Colon (tissue), 2 donors: ENCODE measurements at regions not wholly inside any gene's neighbourhood (a gene's known extent, or its start where the extent isn't known, plus 50 kb on each side); places are given as distances from the start of the nearest gene placed in this dataset.

Experiments used
- FAIRE-seq: peaks from 2 replicates; lab custom pipeline; 2012; peaks lifted over from hg19 to GRCh38; lab: Jason Lieb, UNC
- donor health status: control.
- donor health status: control.

GRCh38 chr5:124664287-124664686 lies 82.2 kb downstream of the ZNF608 start:
- no peak for FAIRE-seq

- no peak for FAIRE-seq
Observed at GRCh38 chr5:124663101-124663506, 83.3 kb downstream of the ZNF608 start.

- FAIRE-seq: no peak
Observed at GRCh38 chr5:124662181-124662781, 84.2 kb downstream of the ZNF608 start.

- FAIRE-seq: no peak
Observed at GRCh38 chr5:124661317-124662141, 84.9 kb downstream of the ZNF608 start.

GRCh38 chr5:124660229-124661093 lies 86.0 kb downstream of the ZNF608 start:
- no peak for FAIRE-seq

GRCh38 chr5:124659798-124660197 lies 86.6 kb downstream of the ZNF608 start:
- no peak for FAIRE-seq

- FAIRE-seq: no peak
Observed at GRCh38 chr5:124658867-124659557, 87.4 kb downstream of the ZNF608 start.

- FAIRE-seq: peak; percentile 5
Observed at GRCh38 chr5:124655921-124656511, 90.4 kb downstream of the ZNF608 start.

- no peak for FAIRE-seq
Observed at GRCh38 chr5:124655251-124655917, 91.1 kb downstream of the ZNF608 start.

- FAIRE-seq: no peak
Observed at GRCh38 chr5:124654418-124654817, 92.0 kb downstream of the ZNF608 start.

- no peak for FAIRE-seq
Observed at GRCh38 chr5:124653666-124654065, 92.8 kb downstream of the ZNF608 start.

- no peak for FAIRE-seq
Observed at GRCh38 chr5:124652892-124653441, 93.5 kb downstream of the ZNF608 start.

GRCh38 chr5:124652514-124652819 lies 94.0 kb downstream of the ZNF608 start:
- FAIRE-seq: no peak

GRCh38 chr5:124651663-124652513 lies 94.6 kb downstream of the ZNF608 start:
- no peak for FAIRE-seq

- FAIRE-seq: no peak
Observed at GRCh38 chr5:124650951-124651662, 95.3 kb downstream of the ZNF608 start.

GRCh38 chr5:124650147-124650561 lies 96.3 kb downstream of the ZNF608 start:
- FAIRE-seq: no peak

GRCh38 chr5:124649491-124650146 lies 96.8 kb downstream of the ZNF608 start:
- no peak for FAIRE-seq

GRCh38 chr5:124648902-124649467 lies 97.5 kb downstream of the ZNF608 start:
- no peak for FAIRE-seq
